H1 (cell line): ENCODE measurements at regions not wholly inside any gene's neighbourhood (a gene's known extent, or its start where the extent isn't known, plus 50 kb on each side); places are given as distances from the start of the nearest gene placed in this dataset.

Source experiments
- CTCF ChIA-PET: fragments of 300-600 bp; sonication (Branson Sonifier 250); formaldehyde crosslinking; loops from one replicate; lab custom pipeline; 2021; ENCODE audit not compliant: partially characterized antibody; lab: Charles Lee
- POLR2A ChIA-PET: fragments of 300-600 bp; sonication (Branson Sonifier 250); formaldehyde crosslinking; loops from one replicate; lab custom pipeline; 2021; ENCODE audit warnings: inconsistent platforms; ENCODE audit not compliant: partially characterized antibody; lab: Charles Lee
- DNase-seq, 2 experiments: peaks; one replicate each; pipeline versions ENCODE4 v3.0.0 to v3.0.0-alpha.2; 2010 to 2022; ENCODE audit warnings: low spot score in 2 of 2, low read depth in 1 of 2, mixed read lengths in 1 of 2
- FAIRE-seq: peaks from 2 replicates; lab custom pipeline; 2011; peaks lifted over from hg19 to GRCh38; lab: Jason Lieb, UNC
- H2AFZ ChIP-seq: 2 replicates; pipeline ENCODE4 v1.8.1; 2012; ENCODE audit warnings: low read length, inconsistent platforms
- H2AK5ac ChIP-seq: 2 replicates; pipeline ENCODE4 v1.6.1; 2013; ENCODE audit warnings: low read depth, low read length
- H2BK120ac ChIP-seq: replicated peaks from 2 replicates; pipeline ENCODE3; 2013; ENCODE audit warnings: low read depth, low read length, inconsistent platforms
- H2BK12ac ChIP-seq: 2 replicates; pipeline ENCODE4 v1.6.1; 2013; ENCODE audit warnings: low read depth, low read length
- H2BK15ac ChIP-seq: 2 replicates; pipeline ENCODE4 v1.6.1; 2013; ENCODE audit warnings: low read length
- H2BK20ac ChIP-seq: 2 replicates; pipeline ENCODE4 v1.6.1; 2013; ENCODE audit warnings: low read length
- H2BK5ac ChIP-seq: 2 replicates; pipeline ENCODE4 v1.6.1; 2013; ENCODE audit warnings: low read depth, low read length
- H3K14ac ChIP-seq: 2 replicates; pipeline ENCODE4 v1.6.1; 2013; ENCODE audit warnings: inconsistent platforms; ENCODE audit not compliant: insufficient read length
- H3K18ac ChIP-seq: 2 replicates; pipeline ENCODE4 v1.6.1; 2013; ENCODE audit warnings: low read length; ENCODE audit errors: extremely low read depth
- H3K23ac ChIP-seq: 2 replicates; pipeline ENCODE4 v1.6.1; 2013; ENCODE audit warnings: inconsistent platforms; ENCODE audit not compliant: insufficient read length
- H3K23me2 ChIP-seq: 2 replicates; pipeline ENCODE4 v1.6.1; 2013; ENCODE audit warnings: low read depth, low read length
- H3K27ac ChIP-seq: 2 replicates; pipeline ENCODE4 v1.6.1; 2011; ENCODE audit warnings: low read depth, low read length, inconsistent platforms
- H3K27me3 ChIP-seq, 4 experiments: replicated peaks in 1 of 4; 1 replicate in 1 of 4; 2 replicates in 3 of 4; pipeline versions ENCODE4 v1.6.1 to v1.8.1; 2011 to 2013; ENCODE audit warnings: low read length in 3 of 4, mild to moderate bottlenecking in 3 of 4, inconsistent platforms in 2 of 4, mixed read lengths in 2 of 4, moderate library complexity in 1 of 4; ENCODE audit not compliant: control insufficient read depth in 3 of 4, insufficient read depth in 3 of 4; ENCODE audit errors: extremely low read depth in 1 of 4
- H3K36me3 ChIP-seq, 4 experiments: 2 replicates each; pipeline versions ENCODE4 v1.6.1 to v1.8.1; 2011 to 2013; ENCODE audit warnings: mild to moderate bottlenecking in 4 of 4, low read length in 3 of 4, moderate library complexity in 2 of 4, control low read depth in 1 of 4, inconsistent platforms in 1 of 4; ENCODE audit not compliant: insufficient read depth in 4 of 4, control insufficient read depth in 2 of 4
- H3K4ac ChIP-seq: replicated peaks from 2 replicates; pipeline ENCODE3; 2013; ENCODE audit warnings: low read length, low read depth, mixed read lengths, inconsistent platforms; ENCODE audit not compliant: insufficient read length
- H3K4me1 ChIP-seq, 4 experiments: replicated peaks in 1 of 4; 1 replicate in 1 of 4; 2 replicates in 3 of 4; pipeline versions ENCODE4 v1.6.1 to v1.8.1; 2011 to 2013; ENCODE audit warnings: low read length in 3 of 4, inconsistent platforms in 2 of 4, mixed read lengths in 1 of 4; ENCODE audit not compliant: insufficient read depth in 4 of 4, control insufficient read depth in 3 of 4
- H3K4me2 ChIP-seq, 2 experiments: 2 replicates each; pipeline versions ENCODE4 v1.6.1 to v1.8.1; 2011 to 2013; ENCODE audit warnings: low read depth in 2 of 2, low read length in 2 of 2, control low read depth in 1 of 2, inconsistent platforms in 1 of 2, mild to moderate bottlenecking in 1 of 2; ENCODE audit not compliant: insufficient read depth in 1 of 2
- H3K4me3 ChIP-seq, 4 experiments: fragments of 200-600, 300-600 bp in 1 of 4; sonication (generic), shearing (Covaris generic), sonication (Bioruptor Twin) in 1 of 4; 2 replicates each; pipeline versions ENCODE4 v1.5.1 to v1.8.1; 2011 to 2016; ENCODE audit warnings: low read length in 4 of 4, low read depth in 3 of 4, control low read depth in 2 of 4, inconsistent platforms in 2 of 4, mild to moderate bottlenecking in 2 of 4, mixed read lengths in 1 of 4, moderate library complexity in 1 of 4; ENCODE audit not compliant: insufficient read depth in 2 of 4; ENCODE audit errors: extremely low read depth in 1 of 4
- H3K56ac ChIP-seq: replicated peaks from 2 replicates; pipeline ENCODE3; 2013; ENCODE audit warnings: low read depth, mild to moderate bottlenecking, mixed read lengths, low read length, inconsistent platforms; ENCODE audit not compliant: insufficient read length
- H3K79me1 ChIP-seq: 2 replicates; pipeline ENCODE4 v1.6.1; 2013; ENCODE audit warnings: low read depth, low read length, control low read depth
- H3K79me2 ChIP-seq, 2 experiments: 2 replicates each; pipeline versions ENCODE4 v1.6.1 to v1.8.1; 2012 to 2013; ENCODE audit warnings: low read length in 2 of 2, mild to moderate bottlenecking in 2 of 2, inconsistent platforms in 1 of 2; ENCODE audit not compliant: insufficient read depth in 2 of 2, control insufficient read depth in 1 of 2
- H3K9ac ChIP-seq, 4 experiments: replicated peaks in 1 of 4; 1 replicate in 1 of 4; 2 replicates in 3 of 4; pipeline versions ENCODE4 v1.6.1 to v1.8.1; 2011 to 2013; ENCODE audit warnings: low read depth in 3 of 4, low read length in 3 of 4, control low read depth in 2 of 4, mild to moderate bottlenecking in 2 of 4, moderate library complexity in 2 of 4, inconsistent platforms in 1 of 4; ENCODE audit errors: extremely low read depth in 1 of 4
- H3K9me3 ChIP-seq, 2 experiments: 2 replicates each; pipeline versions ENCODE4 v1.6.1 to v1.8.1; 2012 to 2013; ENCODE audit warnings: mild to moderate bottlenecking in 2 of 2, moderate library complexity in 2 of 2, control low read depth in 1 of 2, inconsistent platforms in 1 of 2, low read depth in 1 of 2, low read length in 1 of 2, mixed read lengths in 1 of 2; ENCODE audit not compliant: insufficient read depth in 2 of 2
- H4K20me1 ChIP-seq, 2 experiments: replicated peaks in 1 of 2; 2 replicates each; pipeline versions ENCODE3 to v1.8.1; 2011 to 2013; ENCODE audit warnings: inconsistent platforms in 2 of 2, low read length in 2 of 2, mild to moderate bottlenecking in 1 of 2; ENCODE audit not compliant: insufficient read depth in 2 of 2, control insufficient read depth in 1 of 2
- H4K5ac ChIP-seq: 2 replicates; pipeline ENCODE4 v1.6.1; 2013; ENCODE audit warnings: low read length, low read depth, mixed read lengths, inconsistent platforms; ENCODE audit not compliant: insufficient read length
- H4K8ac ChIP-seq: 2 replicates; pipeline ENCODE4 v1.8.0; 2013; ENCODE audit warnings: mild to moderate bottlenecking, moderate library complexity, low read length, inconsistent platforms; ENCODE audit not compliant: insufficient read depth; ENCODE audit errors: extremely low read depth
- H4K91ac ChIP-seq: replicated peaks from 2 replicates; pipeline ENCODE3; 2013; ENCODE audit warnings: low read length, mixed read lengths, inconsistent platforms; ENCODE audit not compliant: insufficient read length
- CHD1 ChIP-seq: IDR thresholded peaks from 2 replicates; pipeline ENCODE4 v1.6.1; 2012; ENCODE audit warnings: low read depth, low read length, improper control_type of control experiment
- WGBS, 2 experiments: shearing (Covaris generic) in 1 of 2; methylation state at CpG; one replicate each; pipeline versions ENCODE4 v1.1.6 to v1.1.7; 2013 to 2015; ENCODE audit warnings: low lambda C conversion rate in 2 of 2, mixed read lengths in 2 of 2, inconsistent platforms in 1 of 2, low coverage in 1 of 2, missing lambda C conversion rate in 1 of 2; ENCODE audit not compliant: insufficient replicate concordance in 2 of 2, insufficient coverage in 1 of 2, insufficient read length in 1 of 2; ENCODE audit errors: extremely low coverage in 1 of 2, missing lambda C conversion rate in 1 of 2; 5-methylcytosine and 5-hydroxymethylcytosine counted together

GRCh38 chr21:27248814-27249213 lies 281.9 kb upstream of the ADAMTS5 start:
- H3K23ac ChIP-seq, result no peak overlapping the region
- H4K8ac ChIP-seq, result no peak overlapping the region
- CTCF ChIA-PET, result no interaction called here
- no peak overlapping the region for H2BK12ac ChIP-seq
- POLR2A ChIA-PET, result no interaction called here
- H3K4me3 ChIP-seq, result no peak overlapping the region
- H3K9ac ChIP-seq, result no peak overlapping the region
- no peak for FAIRE-seq
- H3K27me3 ChIP-seq, result no peaks in the 10 kb centered on the region
- H3K79me2 ChIP-seq, result no peaks in the 10 kb centered on the region
- 95% methylated on average over 1 of the region's 1 CpG; no CpG with 5 or more reads in 1 of the 2 experiments for WGBS, 2 experiments
- no peaks in the 10 kb centered on the region for H3K79me1 ChIP-seq
- no peaks in the 10 kb centered on the region for H3K23me2 ChIP-seq
- no peak for DNase-seq
- no peak overlapping the region for H4K91ac ChIP-seq
- H3K4me1 ChIP-seq, result no peaks in the 10 kb centered on the region
- no peak overlapping the region for H2AFZ ChIP-seq
- H4K5ac ChIP-seq, result no peak overlapping the region
- no peak overlapping the region for H2AK5ac ChIP-seq
- no peak overlapping the region for H3K14ac ChIP-seq
- no peak overlapping the region for H2BK15ac ChIP-seq
- no peak overlapping the region for H2BK20ac ChIP-seq
- no peak overlapping the region for H3K27ac ChIP-seq
- no peak overlapping the region for H3K4ac ChIP-seq
- no peak overlapping the region for H2BK5ac ChIP-seq
- no peaks in the 10 kb centered on the region for H4K20me1 ChIP-seq
- H2BK120ac ChIP-seq, result no peak overlapping the region
- H3K56ac ChIP-seq, result no peak overlapping the region
- H3K36me3 ChIP-seq, result no peaks in the 10 kb centered on the region
- no peak overlapping the region for H3K18ac ChIP-seq
- no peaks in the 10 kb centered on the region for H3K9me3 ChIP-seq
- no peak overlapping the region for H3K4me2 ChIP-seq
- TF ChIP-seq CHD1, result no peak
